SK-MEL-5 (cell line): ENCODE measurements at regions not wholly inside any gene's neighbourhood (a gene's known extent, or its start where the extent isn't known, plus 50 kb on each side); places are given as distances from the start of the nearest gene placed in this dataset.
"Not testable (repeated sequence)": the region's sequence is repeated elsewhere in the genome, so short reads cannot be mapped to it uniquely, and the experiment has no call there.

ENCODE experiments used
- DNase-seq: peaks from one replicate; pipeline ENCODE4 v3.0.0-alpha.2; 2016; ENCODE audit warnings: low read depth, low spot score
- in situ Hi-C: cut with HindIII; loops from 2 replicates; pipeline ENCODE4 v1.10.0; 2016; ENCODE audit warnings: low sequenced_read_pairs, high pct_unique_total_duplicates, low pct_unique_long_range_greater_than_20kb

- no peak for DNase-seq
- in situ Hi-C loops: no loop called here
Measured at GRCh38 chr9:129435988-129436717, 184.7 kb downstream of the C9orf50 start.

GRCh38 chr9:129435291-129435690 is 185.6 kb downstream of the C9orf50 start:
- no peak for DNase-seq
- in situ Hi-C loops: no loop called here

- in situ Hi-C loops: no loop called here
- DNase-seq: peak; percentile 54
Measured at GRCh38 chr9:129434187-129434586, 186.7 kb downstream of the C9orf50 start.

- DNase-seq: no peak
- in situ Hi-C loops: no loop called here
Measured at GRCh38 chr9:129432297-129433154, 188.4 kb downstream of the C9orf50 start.

- in situ Hi-C loops: no loop called here
- no peak for DNase-seq
Measured at GRCh38 chr9:129430940-129431643, 189.8 kb downstream of the C9orf50 start.

GRCh38 chr9:129428864-129429577 is 191.9 kb downstream of the C9orf50 start:
- in situ Hi-C loops: no loop called here
- DNase-seq: no peak

GRCh38 chr9:129427149-129427548 is 193.8 kb downstream of the C9orf50 start:
- DNase-seq: no peak
- in situ Hi-C loops: no loop called here

GRCh38 chr9:129423755-129424154 is 197.1 kb downstream of the C9orf50 start:
- in situ Hi-C loops, DNase-seq: not testable (repeated sequence)

GRCh38 chr9:129423216-129423615 is 197.7 kb downstream of the C9orf50 start:
- no peak for DNase-seq
- in situ Hi-C loops: no loop called here

- DNase-seq: no peak
- in situ Hi-C loops: no loop called here
Measured at GRCh38 chr9:129422843-129423192, 198.1 kb downstream of the C9orf50 start.

- DNase-seq: no peak
- in situ Hi-C loops: no loop called here
Measured at GRCh38 chr9:129422032-129422842, 198.7 kb downstream of the C9orf50 start.

- in situ Hi-C loops: no loop called here
- no peak for DNase-seq
Measured at GRCh38 chr9:129421371-129421770, 199.5 kb downstream of the C9orf50 start.

GRCh38 chr9:129420721-129421120 is 200.2 kb downstream of the C9orf50 start:
- in situ Hi-C loops: no loop called here
- no peak for DNase-seq

GRCh38 chr9:129419382-129419899 is 201.5 kb downstream of the C9orf50 start:
- in situ Hi-C loops: no loop called here
- DNase-seq: peak; percentile 26

GRCh38 chr9:129418451-129418850 is 202.4 kb downstream of the C9orf50 start:
- in situ Hi-C loops: no loop called here
- DNase-seq: no peak

GRCh38 chr9:129416821-129417539 is 203.9 kb downstream of the C9orf50 start:
- DNase-seq: no peak
- in situ Hi-C loops: no loop called here
